ENCODE measurements at regions not wholly inside any gene's neighbourhood (a gene's known extent, or its start where the extent isn't known, plus 50 kb on each side); places are given as distances from the start of the nearest gene placed in this dataset.

DNA sequence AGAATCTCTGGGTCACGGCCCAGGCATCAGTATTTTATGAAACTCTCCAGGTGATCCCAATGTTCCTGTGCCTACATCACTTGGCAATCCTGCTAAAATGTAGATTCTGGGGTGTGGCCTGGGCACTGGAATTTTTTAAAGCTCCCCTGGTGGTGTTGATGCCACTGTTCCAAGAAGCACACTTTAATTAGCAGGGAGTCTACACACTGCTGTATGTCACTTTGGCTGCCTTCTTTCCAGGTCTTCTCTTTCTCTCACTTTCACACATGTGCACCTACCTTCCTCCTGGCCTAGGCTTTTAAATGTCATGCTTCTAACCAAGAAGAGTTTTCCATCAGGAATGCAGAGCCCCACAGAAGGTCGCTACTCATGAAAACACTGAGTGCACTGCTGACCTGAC lies 136.0 kb upstream of the ALDH1B1 start:
- no peak for ATAC-seq
- TF ChIP-seq POLR2AphosphoS5 (IDR thresholded peaks at IDR 0.05; ENCODE audit: low read depth, low read length) (no peak), REST (IDR thresholded peaks at IDR 0.05; ENCODE audit: insufficient read depth in 1 of 2, low read depth in 2 of 2, low read length in 1 of 2) (no peak), SIN3A (IDR thresholded peaks at IDR 0.05; ENCODE audit: borderline replicate concordance, insufficient read depth, low read depth, low read length) (no peak), TCF7L2 (IDR thresholded peaks at IDR 0.05; ENCODE audit: low read depth, low read length) (no peak), CTCF (IDR thresholded peaks at IDR 0.05) (no peak)
- ChIA-PET POLR2A (no interaction called here), CTCF (no interaction called here)
- H3K36me3 ChIP-seq (ENCODE audit: control insufficient read depth, insufficient read depth, low read length), result no peaks in the 10 kb centered on the region
- in situ Hi-C loops (cut with HindIII; ENCODE audit: low pct_unique_long_range_greater_than_20kb, low sequenced_read_pairs) (no loop called here), intact Hi-C loops (cut with micrococcal nuclease; ENCODE audit: unreplicated experiment) (no loop called here)
- no peak overlapping the region for H3K4me3 ChIP-seq (ENCODE audit: low read depth in 2 of 2, low read length in 2 of 2)
- H3K9me3 ChIP-seq (ENCODE audit: control insufficient read depth, insufficient read depth, low read depth, low read length), result no peaks in the 10 kb centered on the region
- no peaks in the 10 kb centered on the region for H3K27me3 ChIP-seq (ENCODE audit: control insufficient read depth, insufficient read depth, low read length)
- H3K27ac ChIP-seq (ENCODE audit: low read length), result no peak overlapping the region
- DNase-seq (ENCODE audit: low read depth, low spot score), result no peak
- no peaks in the 10 kb centered on the region for H3K4me1 ChIP-seq (ENCODE audit: control insufficient read depth, insufficient read depth, low read length)
- BruUV-seq (replicated peaks), result no TSS peak

- no peaks in the 10 kb centered on the region for H3K4me1 ChIP-seq (ENCODE audit: control insufficient read depth, insufficient read depth, low read length)
- ChIA-PET POLR2A (no interaction called here), CTCF (no interaction called here)
- BruUV-seq (replicated peaks), result no TSS peak
- intact Hi-C loops (cut with micrococcal nuclease; ENCODE audit: unreplicated experiment), result no loop called here
- TF ChIP-seq REST (IDR thresholded peaks at IDR 0.05; ENCODE audit: insufficient read depth in 1 of 2, low read depth in 2 of 2, low read length in 1 of 2), result no peak
- no peak for TF ChIP-seq POLR2AphosphoS5 (IDR thresholded peaks at IDR 0.05; ENCODE audit: low read depth, low read length)
- TF ChIP-seq TCF7L2 (IDR thresholded peaks at IDR 0.05; ENCODE audit: low read depth, low read length), result no peak
- TF ChIP-seq SIN3A (IDR thresholded peaks at IDR 0.05; ENCODE audit: borderline replicate concordance, insufficient read depth, low read depth, low read length), result no peak
- no peak for TF ChIP-seq CTCF (IDR thresholded peaks at IDR 0.05)
- no peaks in the 10 kb centered on the region for H3K36me3 ChIP-seq (ENCODE audit: control insufficient read depth, insufficient read depth, low read length)
- DNase-seq (ENCODE audit: low read depth, low spot score) (no peak), ATAC-seq (no peak)
- in situ Hi-C loops (cut with HindIII; ENCODE audit: low pct_unique_long_range_greater_than_20kb, low sequenced_read_pairs), result no loop called here
- H3K27me3 ChIP-seq (ENCODE audit: control insufficient read depth, insufficient read depth, low read length), result no peaks in the 10 kb centered on the region
- no peak overlapping the region for H3K4me3 ChIP-seq (ENCODE audit: low read depth in 2 of 2, low read length in 2 of 2)
- no peak overlapping the region for H3K27ac ChIP-seq (ENCODE audit: low read length)
- no peaks in the 10 kb centered on the region for H3K9me3 ChIP-seq (ENCODE audit: control insufficient read depth, insufficient read depth, low read depth, low read length)
Observed at GRCh38 chr9:38255599-38255998, 136.9 kb upstream of the ALDH1B1 start.
